ENCODE measurements at regions not wholly inside any gene's neighbourhood (a gene's known extent, or its start where the extent isn't known, plus 50 kb on each side); places are given as distances from the start of the nearest gene placed in this dataset.

GRCh38 chr13:66189986-66190385 lies 1040.2 kb downstream of the PCDH9 start:
- TF ChIP-seq GATA3 (IDR thresholded peaks at IDR 0.05; ENCODE audit: low read depth, low read length) (no peak), GATA2 (IDR thresholded peaks at IDR 0.05; ENCODE audit: low read depth, low read length) (no peak)
